Retinal pigment epithelial cell (primary cell): ENCODE measurements at regions not wholly inside any gene's neighbourhood (a gene's known extent, or its start where the extent isn't known, plus 50 kb on each side); places are given as distances from the start of the nearest gene placed in this dataset.
"Not testable (repeated sequence)": the region's sequence is repeated elsewhere in the genome, so short reads cannot be mapped to it uniquely, and the experiment has no call there.

Experiments
- DNase-seq: peaks from one replicate; pipeline ENCODE4 v3.0.0-alpha.2; 2010; ENCODE audit warnings: low read depth
- H3K4me3 ChIP-seq: 2 replicates; pipeline ENCODE4 v1.5.1; 2011; ENCODE audit warnings: mild to moderate bottlenecking, low read length, control low read depth, moderate library complexity
- TF ChIP-seq, protein P1 (sequence below): conservative IDR thresholded peaks from 2 replicates; pipeline ENCODE4 v1.5.1; 2011; ENCODE audit warnings: low read depth, low read length, control low read depth, inconsistent platforms

DNA sequence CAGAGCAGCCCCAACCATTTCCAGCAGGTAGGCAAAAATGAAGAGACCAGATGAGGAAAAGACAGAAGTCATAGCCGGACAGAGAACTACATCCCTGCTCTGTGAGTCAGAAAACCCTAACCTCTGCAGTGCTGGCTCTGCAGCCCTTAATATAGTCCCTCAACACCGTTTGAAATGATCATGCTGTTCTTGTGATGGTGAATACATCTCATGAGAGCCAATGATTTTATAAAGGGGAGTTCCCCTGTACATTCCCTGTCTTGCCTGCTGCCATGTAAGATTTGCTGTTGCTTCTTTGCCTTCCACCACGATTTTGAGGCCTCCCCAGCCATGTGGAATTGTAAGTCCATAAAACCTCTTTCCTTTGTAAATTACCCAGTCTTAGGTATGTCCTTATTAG, 216.8 kb upstream of the RFX3 start:
- no peak for DNase-seq

DNA sequence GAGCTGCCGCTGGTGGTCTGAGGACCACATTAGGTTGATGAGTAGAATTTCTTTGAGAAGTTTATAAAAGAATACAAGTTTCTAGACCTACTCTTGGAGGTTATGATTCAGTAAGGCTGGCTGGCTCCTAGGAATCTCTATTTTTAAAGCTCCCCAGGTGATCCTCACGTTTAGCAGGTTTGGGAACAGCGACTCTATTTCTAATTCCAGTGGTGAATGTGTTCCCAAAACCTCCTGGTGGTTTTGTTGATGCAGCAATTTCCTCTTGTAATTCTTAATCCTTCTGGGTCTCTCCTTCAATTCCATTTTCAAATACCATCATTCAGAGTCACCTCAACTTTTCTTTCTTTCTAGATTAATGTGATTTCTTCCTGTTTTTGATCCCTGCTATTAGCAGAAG, 215.9 kb upstream of the RFX3 start:
- TF ChIP-seq, protein P1, sequence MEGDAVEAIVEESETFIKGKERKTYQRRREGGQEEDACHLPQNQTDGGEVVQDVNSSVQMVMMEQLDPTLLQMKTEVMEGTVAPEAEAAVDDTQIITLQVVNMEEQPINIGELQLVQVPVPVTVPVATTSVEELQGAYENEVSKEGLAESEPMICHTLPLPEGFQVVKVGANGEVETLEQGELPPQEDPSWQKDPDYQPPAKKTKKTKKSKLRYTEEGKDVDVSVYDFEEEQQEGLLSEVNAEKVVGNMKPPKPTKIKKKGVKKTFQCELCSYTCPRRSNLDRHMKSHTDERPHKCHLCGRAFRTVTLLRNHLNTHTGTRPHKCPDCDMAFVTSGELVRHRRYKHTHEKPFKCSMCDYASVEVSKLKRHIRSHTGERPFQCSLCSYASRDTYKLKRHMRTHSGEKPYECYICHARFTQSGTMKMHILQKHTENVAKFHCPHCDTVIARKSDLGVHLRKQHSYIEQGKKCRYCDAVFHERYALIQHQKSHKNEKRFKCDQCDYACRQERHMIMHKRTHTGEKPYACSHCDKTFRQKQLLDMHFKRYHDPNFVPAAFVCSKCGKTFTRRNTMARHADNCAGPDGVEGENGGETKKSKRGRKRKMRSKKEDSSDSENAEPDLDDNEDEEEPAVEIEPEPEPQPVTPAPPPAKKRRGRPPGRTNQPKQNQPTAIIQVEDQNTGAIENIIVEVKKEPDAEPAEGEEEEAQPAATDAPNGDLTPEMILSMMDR = no peak
- no peak for DNase-seq
- no peak overlapping the region for H3K4me3 ChIP-seq

More for the DNA sequence above, 216.8 kb upstream of the RFX3 start:
- H3K4me3 ChIP-seq = no peak overlapping the region
- TF ChIP-seq, protein P1 = no peak

DNA sequence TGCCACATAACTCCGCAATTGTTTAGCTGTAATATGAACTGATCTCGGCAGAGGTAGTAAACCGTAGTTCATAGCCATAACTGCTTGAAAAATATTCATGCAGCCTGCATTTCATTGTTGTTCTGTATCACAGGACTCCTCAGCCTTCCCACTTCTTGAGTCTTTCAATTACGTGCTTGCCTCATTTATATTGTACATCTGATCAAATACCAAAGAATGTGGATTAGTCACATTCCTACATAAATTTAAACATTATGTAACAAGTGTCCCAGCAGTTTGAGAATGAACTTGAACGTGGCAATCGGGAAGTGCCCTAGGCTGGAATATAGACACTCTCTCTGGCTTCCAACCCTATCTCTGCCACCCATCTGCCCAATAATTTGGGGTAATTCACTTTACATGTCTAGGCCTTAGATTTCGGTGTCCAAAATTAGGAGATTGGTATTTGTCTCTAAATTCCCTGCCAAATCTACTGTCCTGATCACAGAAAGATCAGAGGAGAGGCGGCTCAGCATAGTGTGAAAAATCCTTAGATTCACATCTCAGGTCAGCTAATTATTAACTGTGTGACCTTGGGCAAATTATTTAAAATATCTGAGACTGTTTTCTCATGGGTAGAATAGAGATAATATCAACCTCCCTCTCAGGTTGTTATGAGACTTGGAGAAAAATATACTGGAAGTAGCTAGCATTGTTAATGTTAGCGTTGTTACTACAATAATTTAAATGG, 215.1 kb upstream of the RFX3 start:
- DNase-seq = peak; percentile 76
- no peak overlapping the region for H3K4me3 ChIP-seq
- TF ChIP-seq, protein P1 = no peak

GRCh38 chr9:3736161-3736560, 210.4 kb upstream of the RFX3 start:
- TF ChIP-seq, protein P1 = no peak
- no peak for DNase-seq
- H3K4me3 ChIP-seq = no peak overlapping the region

DNA sequence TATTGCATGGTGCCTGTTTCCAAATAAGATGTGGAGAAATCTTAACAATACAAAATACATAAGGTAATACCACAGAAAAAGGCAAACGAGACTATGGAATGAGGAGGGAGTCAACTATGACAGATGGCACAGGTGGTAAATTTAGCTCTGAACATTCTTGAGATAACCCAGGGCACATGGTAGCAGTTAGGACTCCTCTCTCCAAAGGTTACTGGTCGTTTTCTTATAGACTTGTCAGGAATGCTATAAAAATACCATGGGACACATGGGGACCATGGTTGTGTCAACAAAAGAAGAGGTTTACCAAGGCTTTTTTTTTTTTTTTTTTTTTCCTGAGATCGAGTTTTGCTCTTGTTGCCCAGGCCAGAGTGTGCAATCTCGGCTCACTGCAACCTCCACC, 209.4 kb upstream of the RFX3 start:
- no peak for DNase-seq
- TF ChIP-seq, protein P1 = no peak
- no peak overlapping the region for H3K4me3 ChIP-seq

DNA sequence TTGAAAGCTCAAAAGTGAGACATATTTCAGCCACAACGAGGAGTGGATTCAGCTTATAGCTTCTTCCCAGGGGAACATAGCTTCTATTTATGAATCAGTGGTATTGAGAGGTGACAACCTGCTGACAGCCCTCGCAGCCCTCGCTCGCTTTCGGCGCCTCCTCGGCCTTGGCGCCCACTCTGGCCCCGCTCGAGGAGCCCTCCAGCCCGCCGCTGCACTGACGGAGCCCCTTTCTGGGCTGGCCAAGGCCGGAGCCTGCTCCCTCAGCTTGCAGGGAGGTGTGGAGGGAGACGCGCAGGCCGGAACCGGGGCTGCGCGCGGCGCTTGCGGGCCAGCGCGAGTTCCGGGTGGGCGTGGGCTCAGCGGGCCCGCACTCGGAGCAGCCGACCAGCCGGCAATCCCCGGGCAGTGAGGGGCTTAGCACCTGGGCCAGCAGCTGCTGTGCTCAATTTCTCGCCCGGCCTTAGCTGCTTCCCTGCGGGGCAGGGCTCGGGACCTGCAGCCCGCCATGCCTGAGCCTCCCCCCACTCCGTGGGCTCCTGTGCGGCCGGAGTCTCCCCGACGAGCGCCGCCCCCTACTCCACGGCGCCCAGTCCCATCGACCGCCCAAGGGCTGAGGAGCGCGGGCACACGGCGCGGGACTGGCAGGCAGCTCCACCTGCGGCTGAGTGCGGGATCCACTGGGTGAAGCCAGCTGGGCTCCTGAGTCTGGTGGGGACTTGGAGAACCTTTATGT, 207.9 kb upstream of the RFX3 start:
- DNase-seq, H3K4me3 ChIP-seq: not testable (repeated sequence)

DNA sequence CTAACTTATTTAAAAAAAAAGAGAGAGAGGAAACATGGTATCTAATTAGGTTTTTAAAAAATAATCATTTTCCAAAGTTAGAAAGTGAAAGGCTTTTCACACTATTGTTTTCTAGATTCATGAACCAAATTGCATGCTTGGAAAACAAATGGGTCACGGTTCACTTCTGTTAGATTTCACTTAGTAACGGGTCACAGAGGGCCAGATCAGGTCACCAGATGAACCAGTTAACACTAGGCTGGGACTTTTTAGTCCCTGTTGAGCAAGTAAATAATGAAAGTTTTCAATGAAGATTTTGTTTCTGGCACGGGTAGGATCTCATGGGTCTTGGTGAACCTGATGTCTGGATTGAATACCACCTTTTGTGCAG, 207.2 kb upstream of the RFX3 start:
- no peak overlapping the region for H3K4me3 ChIP-seq
- no peak for DNase-seq
- TF ChIP-seq, protein P1 = no peak
